ENCODE measurements at regions not wholly inside any gene's neighbourhood (a gene's known extent, or its start where the extent isn't known, plus 50 kb on each side); places are given as distances from the start of the nearest gene placed in this dataset.
A peak's percentile ranks its signal among the peaks of the same experiment; 100 is the strongest.

DNA sequence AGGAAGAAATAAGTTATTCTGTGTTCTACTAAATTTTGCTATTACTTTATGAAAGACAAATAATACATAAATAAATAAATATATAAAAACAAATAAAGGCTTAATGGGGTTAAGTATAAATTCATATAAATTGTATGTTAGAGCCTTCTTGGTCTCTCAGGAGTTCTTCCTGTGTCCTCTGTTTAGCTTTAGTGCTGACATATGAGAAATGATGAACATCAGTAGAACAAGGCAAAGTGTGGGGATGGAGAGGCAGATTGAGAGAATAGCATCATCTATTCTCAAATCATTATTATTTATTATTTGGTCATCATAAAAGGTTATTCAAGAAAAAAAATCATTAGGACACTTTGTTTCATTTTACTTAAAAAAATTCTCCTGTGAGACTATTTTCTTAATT, 468.1 kb upstream of the CHST9 start:
- H3K27me3 Mint-ChIP-seq (ENCODE audit: insufficient read depth), result peaks cover 9% of the 10 kb centered on the region
- H3K27ac Mint-ChIP-seq, result no peak overlapping the region
- TF ChIP-seq, protein P1, sequence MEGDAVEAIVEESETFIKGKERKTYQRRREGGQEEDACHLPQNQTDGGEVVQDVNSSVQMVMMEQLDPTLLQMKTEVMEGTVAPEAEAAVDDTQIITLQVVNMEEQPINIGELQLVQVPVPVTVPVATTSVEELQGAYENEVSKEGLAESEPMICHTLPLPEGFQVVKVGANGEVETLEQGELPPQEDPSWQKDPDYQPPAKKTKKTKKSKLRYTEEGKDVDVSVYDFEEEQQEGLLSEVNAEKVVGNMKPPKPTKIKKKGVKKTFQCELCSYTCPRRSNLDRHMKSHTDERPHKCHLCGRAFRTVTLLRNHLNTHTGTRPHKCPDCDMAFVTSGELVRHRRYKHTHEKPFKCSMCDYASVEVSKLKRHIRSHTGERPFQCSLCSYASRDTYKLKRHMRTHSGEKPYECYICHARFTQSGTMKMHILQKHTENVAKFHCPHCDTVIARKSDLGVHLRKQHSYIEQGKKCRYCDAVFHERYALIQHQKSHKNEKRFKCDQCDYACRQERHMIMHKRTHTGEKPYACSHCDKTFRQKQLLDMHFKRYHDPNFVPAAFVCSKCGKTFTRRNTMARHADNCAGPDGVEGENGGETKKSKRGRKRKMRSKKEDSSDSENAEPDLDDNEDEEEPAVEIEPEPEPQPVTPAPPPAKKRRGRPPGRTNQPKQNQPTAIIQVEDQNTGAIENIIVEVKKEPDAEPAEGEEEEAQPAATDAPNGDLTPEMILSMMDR (IDR thresholded peaks at IDR 0.05), result no peak
- no peaks in the 10 kb centered on the region for H3K4me1 Mint-ChIP-seq (ENCODE audit: low read depth)
- no peak for DNase-seq
- H3K9me3 Mint-ChIP-seq, result no peaks in the 10 kb centered on the region
- no peaks in the 10 kb centered on the region for H3K36me3 Mint-ChIP-seq (ENCODE audit: low read depth)
- H3K4me3 Mint-ChIP-seq, result no peak overlapping the region

DNA sequence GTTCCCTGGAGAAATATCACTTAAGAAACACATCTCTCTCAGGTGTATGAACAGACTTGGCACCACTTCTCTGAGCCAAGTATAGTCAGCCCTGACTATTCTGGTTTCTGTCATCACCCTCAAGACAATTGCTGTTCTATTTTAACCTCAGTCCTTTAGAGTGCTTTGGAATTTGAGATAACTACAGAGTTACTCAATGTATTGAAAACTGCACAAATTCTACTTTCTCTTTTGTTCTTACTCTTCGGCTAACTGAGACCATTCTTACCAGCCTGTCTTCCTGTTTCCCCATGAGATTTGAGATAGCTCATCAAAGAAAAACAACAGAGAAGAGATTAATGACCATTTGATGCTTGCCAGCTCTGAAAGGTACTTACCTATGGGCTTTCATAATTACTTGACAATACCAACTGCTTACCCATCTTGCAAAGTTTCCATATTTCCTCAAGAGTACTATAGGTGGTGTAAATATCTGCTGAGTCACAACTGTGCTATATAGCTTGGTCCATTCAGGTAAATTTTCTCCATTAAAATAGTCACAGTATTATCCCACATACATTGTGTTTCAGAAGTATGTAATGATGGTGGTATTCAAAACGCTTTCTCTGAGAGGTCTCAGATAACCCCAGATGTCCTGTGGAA, 467.5 kb upstream of the CHST9 start:
- TF ChIP-seq, protein P1 (IDR thresholded peaks at IDR 0.05), result no peak
- H3K36me3 Mint-ChIP-seq (ENCODE audit: low read depth), result no peaks in the 10 kb centered on the region
- DNase-seq, result no peak
- H3K9me3 Mint-ChIP-seq, result no peaks in the 10 kb centered on the region
- H3K4me1 Mint-ChIP-seq (ENCODE audit: low read depth), result peaks cover 5% of the 10 kb centered on the region; the same call in 1 of the 2 replicates
- peaks cover 9% of the 10 kb centered on the region for H3K27me3 Mint-ChIP-seq (ENCODE audit: insufficient read depth)
- peak overlapping the region; percentile 3; the same call in 1 of the 2 replicates for H3K4me3 Mint-ChIP-seq
- no peak overlapping the region for H3K27ac Mint-ChIP-seq

DNA sequence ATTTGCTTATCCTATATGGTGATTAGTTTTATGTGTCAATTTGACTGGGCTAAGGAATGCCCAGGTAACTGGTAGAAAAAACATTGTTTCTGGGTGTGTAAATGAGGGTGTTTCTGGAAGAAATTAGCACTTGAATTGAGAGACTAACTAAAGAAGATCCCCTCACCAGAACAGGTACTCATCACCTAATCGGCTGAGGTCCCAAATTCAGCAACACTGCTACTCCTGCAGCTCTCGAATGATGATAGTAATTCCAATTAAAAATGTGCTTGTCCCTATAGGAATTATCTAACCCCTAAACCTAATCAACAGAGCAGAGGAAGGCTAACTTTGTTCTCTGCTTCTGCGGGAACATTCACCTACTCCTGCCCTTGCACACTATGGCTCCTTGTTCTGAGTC, 464.5 kb upstream of the CHST9 start:
- Mint-ChIP-seq H3K4me3 (no peak overlapping the region), H3K9me3 (no peaks in the 10 kb centered on the region), H3K27ac (no peak overlapping the region), H3K4me1 (ENCODE audit: low read depth) (peaks cover 6% of the 10 kb centered on the region; the same call in 1 of the 2 replicates), H3K27me3 (ENCODE audit: insufficient read depth) (no peaks in the 10 kb centered on the region; the same call in 1 of the 2 replicates), H3K36me3 (ENCODE audit: low read depth) (no peaks in the 10 kb centered on the region)
- DNase-seq, result no peak
- TF ChIP-seq, protein P1 (IDR thresholded peaks at IDR 0.05), result no peak

DNA sequence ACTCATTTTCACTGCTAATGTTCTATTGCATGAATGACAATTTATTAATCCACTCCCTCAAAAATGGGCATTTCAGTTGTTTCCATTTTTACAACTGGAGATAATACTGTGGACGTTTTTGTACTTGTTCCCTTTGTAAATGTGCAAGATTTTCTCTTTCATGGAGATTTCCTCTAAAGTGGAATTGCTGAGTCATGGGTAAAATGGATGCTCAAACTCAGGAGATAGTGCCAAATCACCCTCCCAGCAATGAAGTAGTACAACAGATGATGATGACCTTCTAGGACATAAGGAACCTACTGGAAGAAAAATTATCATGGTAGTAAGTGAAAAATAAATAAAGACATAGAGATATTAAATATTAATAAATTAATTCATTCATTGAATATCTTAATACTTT, 460.8 kb upstream of the CHST9 start:
- Mint-ChIP-seq H3K36me3 (ENCODE audit: low read depth) (no peaks in the 10 kb centered on the region), H3K4me1 (ENCODE audit: low read depth) (peaks cover 6% of the 10 kb centered on the region; the same call in 1 of the 2 replicates), H3K27me3 (ENCODE audit: insufficient read depth) (peaks cover 7% of the 10 kb centered on the region; the same call in 1 of the 2 replicates), H3K9me3 (no peaks in the 10 kb centered on the region), H3K27ac (no peak overlapping the region), H3K4me3 (no peak overlapping the region)
- TF ChIP-seq, protein P1 (IDR thresholded peaks at IDR 0.05), result no peak
- no peak for DNase-seq

DNA sequence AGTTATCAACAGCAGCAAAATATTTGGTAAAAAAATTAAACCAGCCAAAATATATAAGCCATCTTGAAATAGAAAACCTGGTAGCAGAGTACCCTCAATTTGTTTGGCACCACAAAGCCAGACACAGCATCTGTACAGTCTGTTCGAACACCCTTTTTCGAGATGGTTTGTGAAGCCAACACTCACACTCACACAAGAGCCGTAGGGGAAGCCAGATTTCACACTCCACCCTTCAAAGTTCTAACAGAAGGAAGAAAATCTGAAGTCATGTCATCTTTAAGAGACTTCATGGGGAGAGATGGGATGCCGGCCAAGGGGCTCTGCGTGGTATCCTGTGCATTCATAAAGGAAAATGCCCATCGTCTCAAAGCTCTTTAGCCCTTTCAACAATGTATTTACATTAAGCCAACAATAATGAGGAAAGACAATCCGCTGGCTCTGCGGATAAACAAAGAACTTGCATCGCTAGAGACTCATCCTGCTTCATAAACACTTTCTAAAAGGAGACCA, 451.5 kb upstream of the CHST9 start:
- no peaks in the 10 kb centered on the region for H3K36me3 Mint-ChIP-seq (ENCODE audit: low read depth)
- no peak overlapping the region for H3K27ac Mint-ChIP-seq
- TF ChIP-seq, protein P1 (IDR thresholded peaks at IDR 0.05), result no peak
- H3K9me3 Mint-ChIP-seq, result no peaks in the 10 kb centered on the region
- DNase-seq, result no peak
- H3K4me3 Mint-ChIP-seq, result no peak overlapping the region
- no peaks in the 10 kb centered on the region for H3K4me1 Mint-ChIP-seq (ENCODE audit: low read depth)
- H3K27me3 Mint-ChIP-seq (ENCODE audit: insufficient read depth), result peaks cover 22% of the 10 kb centered on the region
